AG04449 (cell line): ENCODE measurements at regions not wholly inside any gene's neighbourhood (a gene's known extent, or its start where the extent isn't known, plus 50 kb on each side); places are given as distances from the start of the nearest gene placed in this dataset.
"Not testable (repeated sequence)": the region's sequence is repeated elsewhere in the genome, so short reads cannot be mapped to it uniquely, and the experiment has no call there.

Source experiments
- CTCF ChIA-PET: fragments of 350-600 bp; formaldehyde crosslinking; extraction: SDS; loops from one replicate; lab custom pipeline; 2021; ENCODE audit warnings: antibody characterized with exemption; lab: Yijun Ruan, JAX
- POLR2A ChIA-PET: fragments of 400-600, 350-600 bp; formaldehyde crosslinking; extraction: SDS; loops from one replicate; lab custom pipeline; 2020; ENCODE audit warnings: antibody characterized with exemption, inconsistent platforms; lab: Yijun Ruan, JAX
- DNase-seq: peaks from one replicate; pipeline ENCODE4 v3.0.0-alpha.2; 2010; ENCODE audit warnings: low read depth, low spot score
- H3K4me3 ChIP-seq: 2 replicates; pipeline ENCODE4 v1.5.1; 2011; ENCODE audit warnings: low read depth, mild to moderate bottlenecking, control low read depth, low read length
- CTCF ChIP-seq: IDR thresholded peaks from one replicate; pipeline ENCODE4 v1.5.1; 2011; ENCODE audit warnings: mild to moderate bottlenecking, moderate library complexity, low read length, control low read depth, inconsistent platforms; ENCODE audit not compliant: insufficient read depth; ENCODE audit errors: missing control alignments

- POLR2A ChIA-PET, result no interaction called here
- TF ChIP-seq CTCF, result no peak
- no peak for DNase-seq
- CTCF ChIA-PET, result interaction anchor here (1.4 kb wide), 2 partner anchors 28 to 117 kb away, joined by 4 to 5 read pairs; no protein-coding TSS in a partner anchor
- H3K4me3 ChIP-seq, result no peak overlapping the region
Observed at GRCh38 chr2:37760471-37760870, 89.0 kb upstream of the CDC42EP3 start.

- DNase-seq, H3K4me3 ChIP-seq, CTCF ChIA-PET: not testable (repeated sequence)
- POLR2A ChIA-PET, result interaction anchor here (1.0 kb wide), 1 partner anchor 51 kb away, joined by 3 read pairs; no protein-coding TSS in a partner anchor
Observed at GRCh38 chr2:37762281-37762680, 90.8 kb upstream of the CDC42EP3 start.

GRCh38 chr2:37764739-37765138, 93.3 kb upstream of the CDC42EP3 start:
- no peak for TF ChIP-seq CTCF
- CTCF ChIA-PET, result interaction anchor here (0.7 to 11.6 kb wide), 5 partner anchors 31 to 350 kb away, joined by 3 to 58 read pairs (median 4); no protein-coding TSS in a partner anchor
- POLR2A ChIA-PET, result interaction anchor here (0.9 to 2.7 kb wide), 4 partner anchors 12 to 94 kb away, joined by 3 to 10 read pairs (median 6); no protein-coding TSS in a partner anchor
- H3K4me3 ChIP-seq, result no peak overlapping the region
- no peak for DNase-seq

GRCh38 chr2:37766106-37766505, 94.7 kb upstream of the CDC42EP3 start:
- ChIA-PET POLR2A (interaction anchor here (0.8 to 2.7 kb wide), 6 partner anchors 11 to 114 kb away, joined by 3 to 19 read pairs (median 6); no protein-coding TSS in a partner anchor), CTCF (interaction anchor here (0.8 to 11.6 kb wide), 6 partner anchors 11 to 110 kb away, joined by 3 to 58 read pairs (median 4); no protein-coding TSS in a partner anchor)
- DNase-seq, result no peak
- no peak overlapping the region for H3K4me3 ChIP-seq
- no peak for TF ChIP-seq CTCF

GRCh38 chr2:37767046-37767445, 95.6 kb upstream of the CDC42EP3 start:
- TF ChIP-seq CTCF, result no peak
- no peak for DNase-seq
- no peak overlapping the region for H3K4me3 ChIP-seq
- POLR2A ChIA-PET, result interaction anchor here (0.6 to 2.7 kb wide), 5 partner anchors 55 to 124 kb away, joined by 3 to 19 read pairs (median 6); no protein-coding TSS in a partner anchor
- CTCF ChIA-PET, result interaction anchor here (1.3 to 11.6 kb wide), 4 partner anchors 24 to 109 kb away, joined by 3 to 58 read pairs (median 5); no protein-coding TSS in a partner anchor

- ChIA-PET POLR2A (interaction anchor here (0.8 to 2.7 kb wide), 15 partner anchors 8 to 352 kb away, joined by 3 to 19 read pairs (median 4); partner anchors contain the start of gene CDC42EP3), CTCF (interaction anchor here (2.6 to 11.6 kb wide), 2 partner anchors 13 to 108 kb away, joined by 8 to 58 read pairs; no protein-coding TSS in a partner anchor)
- H3K4me3 ChIP-seq, result no peak overlapping the region
- no peak for TF ChIP-seq CTCF
- peak; percentile 91 for DNase-seq
Observed at GRCh38 chr2:37767959-37768925, 96.8 kb upstream of the CDC42EP3 start.
